COR-L47 (cell line): ENCODE measurements at regions not wholly inside any gene's neighbourhood (a gene's known extent, or its start where the extent isn't known, plus 50 kb on each side); places are given as distances from the start of the nearest gene placed in this dataset.
"Not testable (repeated sequence)": the region's sequence is repeated elsewhere in the genome, so short reads cannot be mapped to it uniquely, and the experiment has no call there.

Source experiments
- DNase-seq: peaks from one replicate; lab custom pipeline; 2025; lab: John Stamatoyannopoulos, UW

- DNase-seq = no peak
These were observed 897.4 kb upstream of the TENM4 start for GRCh38 chr11:80338231-80338630.

GRCh38 chr11:80331694-80332093 lies 890.9 kb upstream of the TENM4 start:
- DNase-seq = no peak

GRCh38 chr11:80330264-80330663 lies 889.4 kb upstream of the TENM4 start:
- no peak for DNase-seq

GRCh38 chr11:80328774-80329173 lies 887.9 kb upstream of the TENM4 start:
- no peak for DNase-seq

- DNase-seq = no peak
These were observed 887.3 kb upstream of the TENM4 start for GRCh38 chr11:80327956-80328614.

GRCh38 chr11:80321786-80322185 lies 881.0 kb upstream of the TENM4 start:
- DNase-seq = no peak

- no peak for DNase-seq
These were observed 879.9 kb upstream of the TENM4 start for GRCh38 chr11:80320765-80321164.

GRCh38 chr11:80320226-80320625 lies 879.4 kb upstream of the TENM4 start:
- DNase-seq = peak; percentile 42

- no peak for DNase-seq
These were observed 876.8 kb upstream of the TENM4 start for GRCh38 chr11:80317612-80318011.

GRCh38 chr11:80315200-80315599 lies 874.4 kb upstream of the TENM4 start:
- DNase-seq = no peak

- DNase-seq = no peak
These were observed 868.5 kb upstream of the TENM4 start for GRCh38 chr11:80309301-80309700.

GRCh38 chr11:80307676-80308075 lies 866.8 kb upstream of the TENM4 start:
- DNase-seq = no peak

GRCh38 chr11:80297858-80298632 lies 857.2 kb upstream of the TENM4 start:
- no peak for DNase-seq

GRCh38 chr11:80293293-80293692 lies 852.5 kb upstream of the TENM4 start:
- no peak for DNase-seq

- DNase-seq = no peak
These were observed 844.3 kb upstream of the TENM4 start for GRCh38 chr11:80284946-80285785.

- no peak for DNase-seq
These were observed 841.8 kb upstream of the TENM4 start for GRCh38 chr11:80282643-80283042.

GRCh38 chr11:80281194-80281593 lies 840.4 kb upstream of the TENM4 start:
- no peak for DNase-seq

- no peak for DNase-seq
These were observed 839.9 kb upstream of the TENM4 start for GRCh38 chr11:80280737-80281136.

GRCh38 chr11:80261776-80262175 lies 820.9 kb upstream of the TENM4 start:
- DNase-seq = no peak

- DNase-seq = not testable (repeated sequence)
These were observed 816.6 kb upstream of the TENM4 start for GRCh38 chr11:80257319-80258015.

GRCh38 chr11:80255021-80255420 lies 814.2 kb upstream of the TENM4 start:
- DNase-seq = no peak

- DNase-seq = no peak
These were observed 800.9 kb upstream of the TENM4 start for GRCh38 chr11:80241766-80242165.
